Gastrocnemius medialis (tissue), 4 donors: ENCODE measurements at regions not wholly inside any gene's neighbourhood (a gene's known extent, or its start where the extent isn't known, plus 50 kb on each side); places are given as distances from the start of the nearest gene placed in this dataset.

ENCODE experiments used
- ATAC-seq, 2 donors: fragments of 150-250 bp; one replicate each; pipeline ENCODE4 v1.9.1; 2016
- DNase-seq, 2 donors: peaks; one replicate each; pipeline ENCODE4 v3.0.0-alpha.2; 2019
- H3K27ac ChIP-seq, 4 donors: fragments of 200-600 bp; sonication (generic); 1 replicate in 1 of 4; 2 replicates in 3 of 4; pipeline ENCODE4 v1.5.1; 2016 to 2018; ENCODE audit warnings: mild to moderate bottlenecking in 2 of 4, moderate library complexity in 1 of 4
- H3K27me3 ChIP-seq, 3 donors: fragments of 200-600 bp; sonication (generic) in 2 of 3; 1 replicate in 1 of 3; 2 replicates in 2 of 3; pipeline versions ENCODE4 v1.5.1 to v1.6.0; 2016 to 2019; ENCODE audit warnings: mild to moderate bottlenecking in 1 of 3, moderate library complexity in 1 of 3
- H3K36me3 ChIP-seq, 2 donors: fragments of 200-600 bp; sonication (generic) in 1 of 2; one replicate each; pipeline ENCODE4 v1.5.1; 2017 to 2018
- H3K4me1 ChIP-seq, 2 donors: fragments of 200-600 bp; sonication (generic) in 1 of 2; one replicate each; pipeline ENCODE4 v1.5.1; 2016 to 2017; ENCODE audit warnings: mild to moderate bottlenecking in 2 of 2
- H3K4me3 ChIP-seq, 4 donors: fragments of 200-600 bp; sonication (generic) in 3 of 4; 1 replicate in 1 of 4; 2 replicates in 3 of 4; pipeline ENCODE4 v1.5.1; 2016 to 2019; ENCODE audit warnings: mild to moderate bottlenecking in 2 of 4
- H3K9me3 ChIP-seq, 3 donors: fragments of 200-600 bp; sonication (generic) in 2 of 3; 1 replicate in 1 of 3; 2 replicates in 2 of 3; pipeline ENCODE4 v1.5.1; 2016 to 2019
- CTCF ChIP-seq, 5 experiments: fragments of 450-650 bp in 3 of 5; fragments of 200-600 bp in 2 of 5; sonication (generic) in 2 of 5; IDR thresholded peaks in 4 of 5; conservative IDR thresholded peaks in 1 of 5; 1 replicate in 4 of 5; 2 replicates in 1 of 5; pipeline ENCODE4 v1.5.1; 2016 to 2019; ENCODE audit warnings: antibody characterized with exemption in 5 of 5, mild to moderate bottlenecking in 3 of 5, moderate library complexity in 3 of 5
- POLR2A ChIP-seq, 2 donors: fragments of 450-650 bp; IDR thresholded peaks; one replicate each; pipeline ENCODE4 v1.6.1; 2017; ENCODE audit warnings: antibody characterized with exemption in 2 of 2, mild to moderate bottlenecking in 2 of 2, moderate library complexity in 2 of 2
- in situ Hi-C, 4 donors: fragments of 200-750 bp; cut with MboI; loops; one replicate each; pipeline versions ENCODE4 v1.15.0 to v1.8.0; 2017; ENCODE audit warnings: low sequenced_read_pairs in 4 of 4
- intact Hi-C: fragments of 100-400 bp; cut with DNase I; formaldehyde crosslinking; loops from one replicate; pipeline ENCODE4 v1.15.1; 2023; ENCODE audit warnings: low total_unique reads

GRCh38 chr9:92188969-92189781, 74.0 kb upstream of the SPTLC1 start:
- Histone ChIP-seq H3K9me3 (no peaks in the 10 kb centered on the region), H3K4me1 (no peaks in the 10 kb centered on the region), H3K36me3 (no peaks in the 10 kb centered on the region), H3K4me3 (no peak overlapping the region), H3K27me3 (no peaks in the 10 kb centered on the region), H3K27ac (no peak overlapping the region)
- ATAC-seq (no peak), DNase-seq (no peak)
- TF ChIP-seq POLR2A (IDR thresholded peaks at IDR 0.05) (no peak), CTCF (IDR thresholded peaks at IDR 0.05 in 4 of 5, conservative IDR thresholded peaks at IDR 0.05 in 1 of 5) (no peak)
- in situ Hi-C loops (no loop called here), intact Hi-C loops (no loop called here)

- ATAC-seq (no peak), DNase-seq (no peak)
- intact Hi-C loops (no loop called here), in situ Hi-C loops (no loop called here)
- H3K9me3 ChIP-seq: no peaks in the 10 kb centered on the region
- H3K4me1 ChIP-seq: no peaks in the 10 kb centered on the region
- no peak overlapping the region for H3K4me3 ChIP-seq
- H3K27ac ChIP-seq: no peak overlapping the region
- no peaks in the 10 kb centered on the region for H3K36me3 ChIP-seq
- TF ChIP-seq CTCF (IDR thresholded peaks at IDR 0.05 in 4 of 5, conservative IDR thresholded peaks at IDR 0.05 in 1 of 5) (no peak), POLR2A (IDR thresholded peaks at IDR 0.05) (no peak)
- no peaks in the 10 kb centered on the region for H3K27me3 ChIP-seq
Measured at GRCh38 chr9:92187989-92188714, 72.9 kb upstream of the SPTLC1 start.

- H3K27me3 ChIP-seq: no peaks in the 10 kb centered on the region
- no peaks in the 10 kb centered on the region for H3K9me3 ChIP-seq
- H3K27ac ChIP-seq: no peak overlapping the region
- intact Hi-C loops (no loop called here), in situ Hi-C loops (no loop called here)
- no peaks in the 10 kb centered on the region for H3K4me1 ChIP-seq
- TF ChIP-seq CTCF (IDR thresholded peaks at IDR 0.05 in 4 of 5, conservative IDR thresholded peaks at IDR 0.05 in 1 of 5) (no peak), POLR2A (IDR thresholded peaks at IDR 0.05) (no peak)
- DNase-seq: no peak
- H3K36me3 ChIP-seq: no peaks in the 10 kb centered on the region
- no peak for ATAC-seq
- no peak overlapping the region for H3K4me3 ChIP-seq
Measured at GRCh38 chr9:92187390-92187789, 72.2 kb upstream of the SPTLC1 start.

GRCh38 chr9:92186631-92187030, 71.4 kb upstream of the SPTLC1 start:
- H3K27me3 ChIP-seq: no peaks in the 10 kb centered on the region
- H3K9me3 ChIP-seq: no peaks in the 10 kb centered on the region
- no peak for ATAC-seq
- in situ Hi-C loops (no loop called here), intact Hi-C loops (no loop called here)
- no peak for DNase-seq
- TF ChIP-seq POLR2A (IDR thresholded peaks at IDR 0.05) (no peak), CTCF (IDR thresholded peaks at IDR 0.05 in 4 of 5, conservative IDR thresholded peaks at IDR 0.05 in 1 of 5) (no peak)
- no peaks in the 10 kb centered on the region for H3K36me3 ChIP-seq
- H3K4me3 ChIP-seq: no peak overlapping the region
- no peaks in the 10 kb centered on the region for H3K4me1 ChIP-seq
- no peak overlapping the region for H3K27ac ChIP-seq
